Adrenal gland (tissue), 5 donors: ENCODE measurements at regions not wholly inside any gene's neighbourhood (a gene's known extent, or its start where the extent isn't known, plus 50 kb on each side); places are given as distances from the start of the nearest gene placed in this dataset.

Experiments used
- POLR2A ChIP-seq, 2 donors: fragments of 450-650 bp; IDR thresholded peaks; one replicate each; pipeline ENCODE4 v1.6.1; 2017; ENCODE audit warnings: antibody characterized with exemption in 2 of 2, mild to moderate bottlenecking in 2 of 2, moderate library complexity in 1 of 2
- TF ChIP-seq, protein P1 (sequence below), 6 experiments: fragments of 450-650 bp in 4 of 6; fragments of 200-600 bp in 2 of 6; sonication (generic) in 1 of 6; IDR thresholded peaks; 1 replicate in 5 of 6; 2 replicates in 1 of 6; pipeline versions ENCODE4 v1.5.1 to v1.8.0; 2016 to 2021; ENCODE audit warnings: antibody characterized with exemption in 6 of 6, mild to moderate bottlenecking in 2 of 6, moderate library complexity in 1 of 6
- donor health status: DM: no; HTN: no; CAD: no.

DNA sequence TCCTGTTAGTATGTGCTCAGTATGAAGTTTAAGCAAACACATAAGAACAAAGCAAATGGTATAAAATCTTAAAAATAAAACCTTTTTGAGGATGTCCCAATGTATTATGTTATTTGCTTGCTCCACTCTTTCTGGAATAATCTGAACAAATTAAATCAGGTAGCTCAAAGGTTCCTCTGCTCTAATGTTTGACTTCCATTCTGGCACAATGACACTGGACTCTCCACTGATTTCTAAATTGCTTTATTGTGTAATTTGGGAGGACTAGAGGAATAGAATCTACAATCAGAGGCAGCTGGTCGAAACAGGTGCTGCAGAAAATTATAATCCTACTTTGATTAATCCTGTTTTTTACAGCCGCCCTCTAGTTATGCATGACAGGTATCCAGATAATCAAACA, 523.7 kb upstream of the FOXG1 start:
- no peak for TF ChIP-seq POLR2A (IDR thresholded peaks at IDR 0.05)
- TF ChIP-seq, protein P1, sequence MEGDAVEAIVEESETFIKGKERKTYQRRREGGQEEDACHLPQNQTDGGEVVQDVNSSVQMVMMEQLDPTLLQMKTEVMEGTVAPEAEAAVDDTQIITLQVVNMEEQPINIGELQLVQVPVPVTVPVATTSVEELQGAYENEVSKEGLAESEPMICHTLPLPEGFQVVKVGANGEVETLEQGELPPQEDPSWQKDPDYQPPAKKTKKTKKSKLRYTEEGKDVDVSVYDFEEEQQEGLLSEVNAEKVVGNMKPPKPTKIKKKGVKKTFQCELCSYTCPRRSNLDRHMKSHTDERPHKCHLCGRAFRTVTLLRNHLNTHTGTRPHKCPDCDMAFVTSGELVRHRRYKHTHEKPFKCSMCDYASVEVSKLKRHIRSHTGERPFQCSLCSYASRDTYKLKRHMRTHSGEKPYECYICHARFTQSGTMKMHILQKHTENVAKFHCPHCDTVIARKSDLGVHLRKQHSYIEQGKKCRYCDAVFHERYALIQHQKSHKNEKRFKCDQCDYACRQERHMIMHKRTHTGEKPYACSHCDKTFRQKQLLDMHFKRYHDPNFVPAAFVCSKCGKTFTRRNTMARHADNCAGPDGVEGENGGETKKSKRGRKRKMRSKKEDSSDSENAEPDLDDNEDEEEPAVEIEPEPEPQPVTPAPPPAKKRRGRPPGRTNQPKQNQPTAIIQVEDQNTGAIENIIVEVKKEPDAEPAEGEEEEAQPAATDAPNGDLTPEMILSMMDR (IDR thresholded peaks at IDR 0.05), result no peak
